ENCODE measurements at regions not wholly inside any gene's neighbourhood (a gene's known extent, or its start where the extent isn't known, plus 50 kb on each side); places are given as distances from the start of the nearest gene placed in this dataset.

GRCh38 chr17:73888862-73889261, 244.6 kb upstream of the SDK2 start:
- peaks cover 0 to 8% (median 0%) of the 10 kb centered on the region in 5 donors for H3K4me1 ChIP-seq (ENCODE audit: control insufficient read depth in 5 of 5, insufficient read depth in 5 of 5, low read length in 5 of 5)
- no peak for TF ChIP-seq CTCF (IDR thresholded peaks at IDR 0.05; ENCODE audit: control extremely low read depth, extremely low read depth)
- no peak overlapping the region for H3K4me3 ChIP-seq
- no peak overlapping the region for H3K9ac ChIP-seq (ENCODE audit: insufficient read depth in 1 of 2, low read length in 2 of 2)
- no peak overlapping the region for H3K27ac ChIP-seq (ENCODE audit: low read depth in 1 of 2, low read length in 1 of 2)
- WGBS, 2 donors, result 77 to 83% methylated on average over 7 of the region's 7 CpGs
- ATAC-seq (ENCODE audit: insufficient read depth, low FRiP score) (no peak), DNase-seq (peak; percentile 51 to 86 (median 70))
- H3K27me3 ChIP-seq (ENCODE audit: control insufficient read depth in 3 of 3, insufficient read depth in 3 of 3, low read length in 2 of 3), result no peaks in the 10 kb centered on the region
- H3K9me3 ChIP-seq (ENCODE audit: control insufficient read depth in 4 of 4, insufficient read depth in 3 of 4, low read length in 3 of 4), result peaks cover 0 to 5% (median 2%) of the 10 kb centered on the region in 4 donors
- no peaks in the 10 kb centered on the region for H3K36me3 ChIP-seq (ENCODE audit: control insufficient read depth in 4 of 4, insufficient read depth in 4 of 4, low read length in 4 of 4)

GRCh38 chr17:73889439-73889838, 245.2 kb upstream of the SDK2 start:
- WGBS, 2 donors, result 93% methylated on average over 2 of the region's 2 CpGs
- H3K27ac ChIP-seq (ENCODE audit: low read depth in 1 of 2, low read length in 1 of 2), result no peak overlapping the region
- peaks cover 0 to 8% (median 0%) of the 10 kb centered on the region in 5 donors for H3K4me1 ChIP-seq (ENCODE audit: control insufficient read depth in 5 of 5, insufficient read depth in 5 of 5, low read length in 5 of 5)

DNA sequence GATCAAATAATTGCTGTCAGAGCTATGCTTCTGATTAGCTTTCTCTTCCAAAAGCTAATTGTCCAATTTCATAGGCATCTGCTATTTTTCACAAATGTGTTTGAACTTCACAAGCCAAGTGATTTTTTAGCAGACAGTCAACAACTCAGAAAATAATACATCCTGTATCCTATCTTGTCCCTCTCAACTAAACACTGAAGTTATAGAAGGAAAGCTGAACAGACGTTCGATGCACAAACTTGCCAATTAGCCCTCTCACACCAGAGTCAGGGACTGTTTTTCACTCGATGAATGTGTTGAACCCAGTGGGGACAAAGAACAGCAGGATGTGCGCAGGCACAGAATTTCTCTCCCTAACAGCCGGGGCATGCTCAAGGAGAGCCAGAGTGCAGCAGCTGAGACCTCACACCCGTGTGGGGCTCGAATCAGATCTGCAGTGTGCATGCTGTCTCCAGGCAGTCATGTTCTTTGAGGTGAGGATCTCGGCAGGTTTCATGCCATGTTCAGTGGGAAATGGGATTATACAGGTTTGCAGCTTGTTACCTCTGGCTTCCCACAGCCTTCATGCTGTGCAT, 246.7 kb upstream of the SDK2 start:
- no peak for DNase-seq
- no peak for ATAC-seq (ENCODE audit: insufficient read depth, low FRiP score)
- H3K36me3 ChIP-seq (ENCODE audit: control insufficient read depth in 4 of 4, insufficient read depth in 4 of 4, low read length in 4 of 4), result no peaks in the 10 kb centered on the region
- no peak overlapping the region for H3K27ac ChIP-seq (ENCODE audit: low read depth in 1 of 2, low read length in 1 of 2)
- H3K4me1 ChIP-seq (ENCODE audit: control insufficient read depth in 5 of 5, insufficient read depth in 5 of 5, low read length in 5 of 5), result peaks cover 0 to 8% (median 0%) of the 10 kb centered on the region in 5 donors
- 83 to 90% methylated on average over 8 of the region's 8 CpGs for WGBS, 2 donors
- no peak overlapping the region for H3K9ac ChIP-seq (ENCODE audit: insufficient read depth in 1 of 2, low read length in 2 of 2)
- no peak overlapping the region for H3K4me3 ChIP-seq
- H3K9me3 ChIP-seq (ENCODE audit: control insufficient read depth in 4 of 4, insufficient read depth in 3 of 4, low read length in 3 of 4), result peaks cover 0 to 5% (median 2%) of the 10 kb centered on the region in 4 donors
- TF ChIP-seq CTCF (IDR thresholded peaks at IDR 0.05; ENCODE audit: control extremely low read depth, extremely low read depth), result no peak
- H3K27me3 ChIP-seq (ENCODE audit: control insufficient read depth in 3 of 3, insufficient read depth in 3 of 3, low read length in 2 of 3), result peaks cover 0 to 3% (median 0%) of the 10 kb centered on the region in 3 donors

More at GRCh38 chr17:73889439-73889838, 245.2 kb upstream of the SDK2 start:
- DNase-seq (no peak), ATAC-seq (ENCODE audit: insufficient read depth, low FRiP score) (no peak)
- no peak overlapping the region for H3K9ac ChIP-seq (ENCODE audit: insufficient read depth in 1 of 2, low read length in 2 of 2)
- peaks cover 0 to 2% (median 0%) of the 10 kb centered on the region in 3 donors for H3K27me3 ChIP-seq (ENCODE audit: control insufficient read depth in 3 of 3, insufficient read depth in 3 of 3, low read length in 2 of 3)
- no peaks in the 10 kb centered on the region for H3K36me3 ChIP-seq (ENCODE audit: control insufficient read depth in 4 of 4, insufficient read depth in 4 of 4, low read length in 4 of 4)
- H3K9me3 ChIP-seq (ENCODE audit: control insufficient read depth in 4 of 4, insufficient read depth in 3 of 4, low read length in 3 of 4), result peaks cover 0 to 5% (median 2%) of the 10 kb centered on the region in 4 donors
- TF ChIP-seq CTCF (IDR thresholded peaks at IDR 0.05; ENCODE audit: control extremely low read depth, extremely low read depth), result no peak
- no peak overlapping the region for H3K4me3 ChIP-seq

DNA sequence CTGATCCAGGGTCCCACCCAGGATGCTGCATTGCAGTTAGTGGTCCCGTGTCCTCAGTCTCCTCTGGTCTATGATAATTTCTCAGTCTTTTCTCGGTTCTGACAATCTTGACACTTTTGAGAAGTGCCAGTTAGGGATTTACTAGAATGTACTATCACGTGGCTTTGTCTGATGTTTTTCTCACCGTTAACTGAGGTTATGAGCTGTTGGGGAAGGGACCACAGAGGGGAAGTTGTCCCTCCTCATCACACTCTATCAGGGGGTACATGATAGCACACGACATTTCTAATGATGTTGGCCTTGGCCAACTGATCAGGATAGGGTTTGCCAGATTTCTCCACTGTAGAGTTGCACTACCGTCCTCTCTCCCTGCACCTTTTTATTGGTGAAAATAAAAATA, 250.9 kb upstream of the SDK2 start:
- no peak for DNase-seq
- Histone ChIP-seq H3K27me3 (ENCODE audit: control insufficient read depth in 3 of 3, insufficient read depth in 3 of 3, low read length in 2 of 3) (peaks cover 0 to 21% (median 3%) of the 10 kb centered on the region in 3 donors), H3K27ac (ENCODE audit: low read depth in 1 of 2, low read length in 1 of 2) (no peak overlapping the region), H3K4me1 (ENCODE audit: control insufficient read depth in 5 of 5, insufficient read depth in 5 of 5, low read length in 5 of 5) (no peaks in the 10 kb centered on the region), H3K4me3 (no peak overlapping the region), H3K9me3 (ENCODE audit: control insufficient read depth in 4 of 4, insufficient read depth in 3 of 4, low read length in 3 of 4) (peaks cover 0 to 6% (median 2%) of the 10 kb centered on the region in 4 donors), H3K36me3 (ENCODE audit: control insufficient read depth in 4 of 4, insufficient read depth in 4 of 4, low read length in 4 of 4) (no peaks in the 10 kb centered on the region), H3K9ac (ENCODE audit: insufficient read depth in 1 of 2, low read length in 2 of 2) (no peak overlapping the region)
- TF ChIP-seq CTCF (IDR thresholded peaks at IDR 0.05; ENCODE audit: control extremely low read depth, extremely low read depth), result no peak
- ATAC-seq (ENCODE audit: insufficient read depth, low FRiP score), result no peak
- 60 to 65% methylated on average over 6 of the region's 6 CpGs for WGBS, 2 donors

All from lung (tissue), 11 donors.